GM12874 (cell line): ENCODE measurements at regions not wholly inside any gene's neighbourhood (a gene's known extent, or its start where the extent isn't known, plus 50 kb on each side); places are given as distances from the start of the nearest gene placed in this dataset.

Experiments used
- CTCF ChIP-seq: IDR thresholded peaks from 2 replicates; pipeline ENCODE4 v1.5.1; 2011; ENCODE audit warnings: low read depth, mild to moderate bottlenecking, control low read depth, low read length, moderate library complexity; ENCODE audit not compliant: insufficient read depth

- TF ChIP-seq CTCF, result no peak
Observed at GRCh38 chr15:35827141-35827540, 281.2 kb upstream of the DPH6 start.

GRCh38 chr15:35827911-35828310, 281.9 kb upstream of the DPH6 start:
- no peak for TF ChIP-seq CTCF

DNA sequence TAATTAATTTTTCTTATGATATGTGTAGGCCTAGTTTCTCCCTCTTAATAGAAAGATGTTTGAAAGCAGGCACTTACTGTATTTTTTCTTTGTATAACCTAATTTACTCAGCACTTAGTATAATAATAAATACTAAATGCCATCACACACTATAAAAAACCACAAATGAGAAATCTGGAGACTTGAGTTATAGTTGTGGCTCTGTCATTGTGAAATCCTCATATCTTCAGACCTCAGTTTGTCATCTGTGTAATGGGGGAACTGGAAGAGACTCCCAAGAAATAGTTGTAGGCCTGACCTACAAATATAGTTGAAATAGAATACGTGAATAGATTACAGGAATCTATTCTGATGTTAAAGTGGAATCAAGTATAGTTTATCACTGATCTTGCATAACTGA, 287.6 kb upstream of the DPH6 start:
- no peak for TF ChIP-seq CTCF

DNA sequence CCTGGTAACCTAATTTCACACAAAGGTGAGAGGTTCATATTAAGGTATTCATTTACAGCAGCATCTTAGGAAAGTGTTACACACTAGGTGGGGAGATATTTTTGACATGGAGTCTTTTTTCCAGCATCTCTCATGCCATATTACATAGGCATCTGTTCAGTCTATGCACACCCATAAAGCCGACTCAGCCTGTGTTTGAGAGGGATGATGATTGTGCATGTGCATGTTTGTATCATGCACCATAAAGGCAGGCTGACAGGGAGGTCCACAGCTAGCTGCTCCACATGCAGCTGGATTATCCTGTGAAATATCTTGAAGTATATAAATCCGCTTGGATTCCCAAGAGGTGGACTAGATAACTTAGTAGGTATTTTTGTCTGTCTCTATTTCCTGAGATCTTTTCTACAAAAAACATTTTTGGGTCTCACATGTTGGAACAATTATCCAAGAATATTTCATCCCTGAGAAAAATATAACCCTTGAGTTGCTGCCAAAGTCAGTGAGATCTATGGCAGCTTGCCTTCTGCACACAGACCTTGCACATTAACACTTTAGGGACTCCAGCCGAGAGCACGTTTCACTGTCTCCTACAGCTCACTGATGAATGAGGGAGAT, 288.4 kb upstream of the DPH6 start:
- no peak for TF ChIP-seq CTCF

DNA sequence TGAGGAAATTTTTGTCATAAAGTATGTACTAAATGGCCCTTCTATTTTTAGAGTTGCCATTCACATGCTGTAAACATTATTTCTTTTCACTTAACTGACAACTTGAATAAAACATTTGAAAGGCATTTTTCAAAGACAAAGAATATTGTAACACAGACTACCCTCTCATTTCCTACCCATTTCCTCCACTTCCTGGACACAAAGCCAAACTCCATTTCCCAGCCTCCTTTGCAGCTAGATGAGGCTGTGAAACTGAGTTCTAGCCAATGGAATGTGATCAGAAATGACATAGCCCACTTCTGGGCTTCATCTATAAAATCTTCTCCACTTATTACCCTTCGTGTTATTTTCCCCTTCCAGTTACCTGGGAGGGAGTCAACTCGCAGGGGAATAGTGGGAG, 288.9 kb upstream of the DPH6 start:
- TF ChIP-seq CTCF, result no peak

DNA sequence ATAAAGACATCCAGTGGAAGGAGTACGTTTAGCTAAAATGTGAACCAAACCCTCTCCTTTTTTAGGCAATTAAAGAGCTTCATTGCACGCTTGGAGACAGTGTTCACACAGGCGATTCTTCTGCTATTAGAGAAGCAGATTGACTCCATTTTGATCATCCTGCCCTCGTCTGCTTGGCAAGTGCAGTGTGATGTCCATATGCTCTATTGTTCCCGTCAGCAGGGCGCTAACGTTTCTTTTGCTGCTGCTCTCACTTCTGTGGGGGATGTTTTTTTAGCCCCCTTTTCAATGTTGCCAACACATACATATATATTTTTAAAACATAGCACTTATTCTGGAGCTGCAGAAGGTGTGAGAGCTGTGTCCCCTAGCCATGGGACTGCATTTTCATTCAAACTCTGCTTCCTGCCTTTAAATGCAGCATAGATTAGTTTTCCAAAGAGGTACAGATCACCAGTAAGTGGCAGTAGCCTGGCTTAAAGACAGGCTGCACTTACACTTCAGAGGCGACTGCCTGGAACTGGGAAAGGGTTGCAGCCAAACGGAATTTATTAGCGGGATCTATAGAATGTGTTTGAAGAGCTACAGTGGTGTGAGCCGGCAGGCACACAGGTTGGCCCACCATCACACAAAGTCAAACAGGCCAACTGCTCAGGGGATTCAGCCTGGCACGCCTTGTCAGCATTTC, 292.6 kb upstream of the DPH6 start:
- no peak for TF ChIP-seq CTCF

- no peak for TF ChIP-seq CTCF
Observed at GRCh38 chr15:35842631-35843030, 296.7 kb upstream of the DPH6 start.
